GM23248 (cell line): ENCODE measurements at regions not wholly inside any gene's neighbourhood (a gene's known extent, or its start where the extent isn't known, plus 50 kb on each side); places are given as distances from the start of the nearest gene placed in this dataset.

Source experiments
- DNase-seq: peaks from one replicate; pipeline ENCODE4 v3.0.0-alpha.2; 2015
- H2AFZ ChIP-seq: fragments of 200-600 bp; sonication (generic); 2 replicates; pipeline ENCODE4 v1.6.1; 2016; ENCODE audit warnings: antibody characterized with exemption
- H3F3A ChIP-seq: fragments of 200-600 bp; sonication (generic); 2 replicates; pipeline ENCODE4 v1.6.1; 2016; ENCODE audit warnings: mild to moderate bottlenecking, antibody characterized with exemption, mixed run types; ENCODE audit not compliant: insufficient read depth
- H3K27ac ChIP-seq: fragments of 200-600 bp; sonication (generic); 2 replicates; pipeline ENCODE4 v1.5.1; 2016; ENCODE audit warnings: mild to moderate bottlenecking
- H3K27me3 ChIP-seq: fragments of 200-600 bp; sonication (generic); replicated peaks from 2 replicates; pipeline ENCODE4 v1.6.1; 2016; ENCODE audit warnings: mild to moderate bottlenecking; ENCODE audit not compliant: insufficient read depth
- H3K36me3 ChIP-seq: fragments of 200-600 bp; sonication (generic); 2 replicates; pipeline ENCODE4 v1.6.1; 2016; ENCODE audit warnings: low read depth, mild to moderate bottlenecking
- H3K4me1 ChIP-seq: fragments of 200-600 bp; sonication (generic); 2 replicates; pipeline ENCODE4 v1.6.1; 2016; ENCODE audit warnings: mild to moderate bottlenecking; ENCODE audit not compliant: insufficient read depth
- H3K4me2 ChIP-seq: fragments of 200-600 bp; sonication (generic); one replicate; pipeline ENCODE4 v1.6.1; 2016; ENCODE audit warnings: mild to moderate bottlenecking; ENCODE audit not compliant: unreplicated experiment
- H3K4me3 ChIP-seq: fragments of 200-600 bp; sonication (generic); 2 replicates; pipeline ENCODE4 v1.5.1; 2016; ENCODE audit warnings: mild to moderate bottlenecking
- H3K79me2 ChIP-seq: fragments of 200-600 bp; sonication (generic); 2 replicates; pipeline ENCODE4 v1.6.1; 2016; ENCODE audit warnings: mild to moderate bottlenecking; ENCODE audit not compliant: insufficient read depth
- H3K9ac ChIP-seq: fragments of 200-600 bp; sonication (generic); 2 replicates; pipeline ENCODE4 v1.6.1; 2016; ENCODE audit warnings: mild to moderate bottlenecking
- H3K9me2 ChIP-seq: fragments of 200-600 bp; sonication (generic); 2 replicates; pipeline ENCODE4 v1.6.1; 2016; ENCODE audit warnings: mixed run types, mild to moderate bottlenecking, moderate library complexity; ENCODE audit not compliant: insufficient read depth
- H3K9me3 ChIP-seq: fragments of 200-600 bp; sonication (generic); one replicate; pipeline ENCODE4 v1.6.1; 2017; ENCODE audit warnings: low read depth
- H4K20me1 ChIP-seq: fragments of 200-600 bp; sonication (generic); 2 replicates; pipeline ENCODE4 v1.6.0; 2016; ENCODE audit not compliant: insufficient read depth
- EZH2 ChIP-seq: fragments of 200-600 bp; sonication (generic); IDR thresholded peaks from 2 replicates; pipeline ENCODE4 v1.6.1; 2018; ENCODE audit warnings: antibody characterized with exemption, mild to moderate bottlenecking; ENCODE audit not compliant: insufficient read depth, poor library complexity, severe bottlenecking
- EZH2phosphoT487 ChIP-seq: fragments of 200-600 bp; sonication (generic); IDR thresholded peaks from 2 replicates; pipeline ENCODE4 v1.6.1; 2018; ENCODE audit warnings: antibody characterized with exemption, moderate library complexity, mild to moderate bottlenecking, low read depth; ENCODE audit not compliant: insufficient read depth
- WGBS, 2 experiments: methylation state at CpG; one replicate each; pipeline ENCODE4 v1.1.6; 2015 to 2017; ENCODE audit warnings: low lambda C conversion rate in 2 of 2, low coverage in 1 of 2; ENCODE audit errors: missing lambda C conversion rate in 2 of 2; 5-methylcytosine and 5-hydroxymethylcytosine counted together
- in situ Hi-C: fragments of 300-500 bp; cut with MboI; formaldehyde crosslinking; loops from 2 replicates; pipeline ENCODE4 v1.15.0; 2020

GRCh38 chr10:117892681-117893220 lies 154.0 kb downstream of the RAB11FIP2 start:
- in situ Hi-C loops, result no loop called here
- 25 to 33% methylated on average over 2 of the region's 2 CpGs for WGBS, 2 experiments
- H3K79me2 ChIP-seq, result no peaks in the 10 kb centered on the region
- no peaks in the 10 kb centered on the region for H3K36me3 ChIP-seq
- no peaks in the 10 kb centered on the region for H3K4me1 ChIP-seq
- no peak overlapping the region for H3K27ac ChIP-seq
- H3K27me3 ChIP-seq, result no peaks in the 10 kb centered on the region
- no peaks in the 10 kb centered on the region for H4K20me1 ChIP-seq
- no peak overlapping the region for H3K4me3 ChIP-seq
- H3K9me2 ChIP-seq, result no peaks in the 10 kb centered on the region
- no peak overlapping the region for H2AFZ ChIP-seq
- H3K4me2 ChIP-seq, result no peak overlapping the region
- DNase-seq, result no peak
- no peak for TF ChIP-seq EZH2phosphoT487
- no peak for TF ChIP-seq EZH2
- H3F3A ChIP-seq, result no peaks in the 10 kb centered on the region
- no peaks in the 10 kb centered on the region for H3K9me3 ChIP-seq
- H3K9ac ChIP-seq, result no peak overlapping the region

- no peak for DNase-seq
- no peaks in the 10 kb centered on the region for H3K4me1 ChIP-seq
- no peak overlapping the region for H3K9ac ChIP-seq
- H3K27me3 ChIP-seq, result peaks cover 4% of the 10 kb centered on the region; the same call in 1 of the 2 replicates
- no peaks in the 10 kb centered on the region for H3K9me3 ChIP-seq
- H3K4me3 ChIP-seq, result no peak overlapping the region
- no peaks in the 10 kb centered on the region for H4K20me1 ChIP-seq
- H3K27ac ChIP-seq, result no peak overlapping the region
- TF ChIP-seq EZH2phosphoT487 (no peak), EZH2 (no peak)
- H3K9me2 ChIP-seq, result no peaks in the 10 kb centered on the region
- H3K36me3 ChIP-seq, result no peaks in the 10 kb centered on the region
- in situ Hi-C loops, result no loop called here
- 35 to 43% methylated on average over 3 of the region's 3 CpGs for WGBS, 2 experiments
- H3F3A ChIP-seq, result no peaks in the 10 kb centered on the region
- no peak overlapping the region for H2AFZ ChIP-seq
- no peaks in the 10 kb centered on the region for H3K79me2 ChIP-seq
- H3K4me2 ChIP-seq, result no peak overlapping the region
Measured at GRCh38 chr10:117894339-117894738, 152.4 kb downstream of the RAB11FIP2 start.

GRCh38 chr10:117896517-117896916 lies 150.2 kb downstream of the RAB11FIP2 start:
- no peak for TF ChIP-seq EZH2
- TF ChIP-seq EZH2phosphoT487, result no peak
- in situ Hi-C loops, result no loop called here
- Histone ChIP-seq H4K20me1 (no peaks in the 10 kb centered on the region), H2AFZ (no peak overlapping the region), H3K9me2 (no peaks in the 10 kb centered on the region), H3F3A (no peaks in the 10 kb centered on the region), H3K4me2 (no peak overlapping the region), H3K4me1 (no peaks in the 10 kb centered on the region), H3K27ac (no peak overlapping the region), H3K36me3 (no peaks in the 10 kb centered on the region), H3K9ac (no peak overlapping the region), H3K79me2 (no peaks in the 10 kb centered on the region), H3K9me3 (no peaks in the 10 kb centered on the region), H3K4me3 (no peak overlapping the region), H3K27me3 (peaks cover 4% of the 10 kb centered on the region; the same call in 1 of the 2 replicates)
- no peak for DNase-seq
- 61 to 62% methylated on average over 3 of the region's 3 CpGs for WGBS, 2 experiments

- no peak overlapping the region for H3K9ac ChIP-seq
- H3K36me3 ChIP-seq, result no peaks in the 10 kb centered on the region
- no peak for DNase-seq
- H3K27ac ChIP-seq, result no peak overlapping the region
- no peak overlapping the region for H3K4me3 ChIP-seq
- H3K79me2 ChIP-seq, result no peaks in the 10 kb centered on the region
- no peaks in the 10 kb centered on the region for H3K9me3 ChIP-seq
- TF ChIP-seq EZH2 (no peak), EZH2phosphoT487 (no peak)
- no peak overlapping the region for H3K4me2 ChIP-seq
- H3K27me3 ChIP-seq, result peaks cover 4% of the 10 kb centered on the region
- no peaks in the 10 kb centered on the region for H4K20me1 ChIP-seq
- H3F3A ChIP-seq, result no peaks in the 10 kb centered on the region
- H3K4me1 ChIP-seq, result no peaks in the 10 kb centered on the region
- 45 to 51% methylated on average over 2 of the region's 2 CpGs for WGBS, 2 experiments
- H3K9me2 ChIP-seq, result no peaks in the 10 kb centered on the region
- H2AFZ ChIP-seq, result no peak overlapping the region
- in situ Hi-C loops, result no loop called here
Measured at GRCh38 chr10:117899181-117899683, 147.5 kb downstream of the RAB11FIP2 start.

- Histone ChIP-seq H3K9me3 (no peaks in the 10 kb centered on the region), H3F3A (no peaks in the 10 kb centered on the region), H3K9ac (no peak overlapping the region), H3K36me3 (no peaks in the 10 kb centered on the region), H3K9me2 (no peaks in the 10 kb centered on the region), H3K4me3 (no peak overlapping the region), H3K4me1 (no peaks in the 10 kb centered on the region), H2AFZ (no peak overlapping the region), H3K27me3 (peaks cover 4% of the 10 kb centered on the region), H3K4me2 (no peak overlapping the region), H4K20me1 (no peaks in the 10 kb centered on the region), H3K27ac (no peak overlapping the region), H3K79me2 (no peaks in the 10 kb centered on the region)
- TF ChIP-seq EZH2phosphoT487, result no peak
- TF ChIP-seq EZH2, result no peak
- 70 to 76% methylated on average over 3 of the region's 3 CpGs for WGBS, 2 experiments
- in situ Hi-C loops, result no loop called here
- DNase-seq, result no peak
Measured at GRCh38 chr10:117900280-117900679, 146.5 kb downstream of the RAB11FIP2 start.
